Stimulated activated CD8-positive, alpha-beta memory T cell treated with anti-CD3 and anti-CD28 coated beads, Interleukin-2, amount 100 ng/mL, for 1 hour (primary cell): ENCODE measurements at regions not wholly inside any gene's neighbourhood (a gene's known extent, or its start where the extent isn't known, plus 50 kb on each side); places are given as distances from the start of the nearest gene placed in this dataset.
"Not testable (repeated sequence)": the region's sequence is repeated elsewhere in the genome, so short reads cannot be mapped to it uniquely, and the experiment has no call there.

Experiments
- DNase-seq, 2 donors: peaks; one replicate each; pipeline ENCODE4 v3.0.0-alpha.2; 2020; ENCODE audit warnings: low read depth in 2 of 2

DNA sequence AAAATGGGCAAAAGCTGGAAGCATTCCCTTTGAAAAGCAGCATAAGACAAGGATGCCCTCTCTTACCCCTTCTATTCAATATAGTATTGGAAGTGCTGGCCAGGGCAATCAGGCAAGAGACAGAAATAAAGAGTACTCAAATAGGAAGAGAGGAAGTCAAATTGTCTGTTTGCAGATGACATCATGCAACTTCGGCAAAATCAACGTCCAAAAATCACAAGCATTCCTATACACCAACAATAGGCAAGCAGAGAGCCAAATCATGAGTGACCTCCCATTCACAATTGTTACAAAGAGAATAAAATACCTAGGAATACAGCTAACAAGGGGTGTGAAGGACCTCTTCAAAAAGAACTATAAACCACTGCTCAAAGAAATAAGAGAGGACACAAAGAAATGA lies 192.0 kb upstream of the FBN2 start:
- not testable (repeated sequence) for DNase-seq

DNA sequence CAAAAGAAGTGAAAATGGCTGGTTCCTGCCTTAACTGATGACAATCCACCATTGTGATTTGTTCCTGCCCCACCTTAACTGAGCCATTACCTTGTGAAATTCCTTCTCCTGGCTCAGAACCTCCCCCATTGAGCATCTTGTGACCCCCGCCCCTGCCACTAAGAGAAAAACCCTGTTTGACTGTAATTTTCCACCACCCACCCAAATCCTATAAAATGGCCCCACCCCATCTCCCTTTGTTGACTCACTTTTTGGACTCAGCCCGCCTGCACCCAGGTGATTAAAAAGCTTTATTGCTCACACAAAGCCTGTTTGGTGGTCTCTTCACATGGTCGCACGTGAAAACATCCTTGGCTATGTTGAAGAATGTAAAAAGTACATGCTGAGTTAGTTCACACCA lies 197.6 kb upstream of the FBN2 start:
- DNase-seq: not testable (repeated sequence)

DNA sequence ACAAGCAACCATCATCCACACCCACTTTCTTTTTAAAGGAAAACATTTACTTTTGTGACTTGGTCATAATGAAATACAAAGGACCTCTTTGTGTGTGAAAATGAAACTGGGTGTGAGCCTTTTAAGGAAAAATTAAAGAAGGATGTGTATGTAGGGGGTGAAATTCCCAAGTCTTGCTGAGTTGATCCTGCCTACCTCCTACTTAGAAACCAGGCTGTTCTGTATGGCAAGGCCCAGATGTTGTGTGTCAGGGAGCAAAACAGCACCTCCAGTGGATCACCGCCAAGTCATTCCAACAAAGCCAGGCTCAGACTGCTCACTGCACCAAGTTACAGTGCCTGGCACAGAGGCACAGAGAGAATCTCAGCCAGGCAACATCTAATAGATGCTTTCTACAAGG lies 198.5 kb upstream of the FBN2 start:
- DNase-seq: no peak

DNA sequence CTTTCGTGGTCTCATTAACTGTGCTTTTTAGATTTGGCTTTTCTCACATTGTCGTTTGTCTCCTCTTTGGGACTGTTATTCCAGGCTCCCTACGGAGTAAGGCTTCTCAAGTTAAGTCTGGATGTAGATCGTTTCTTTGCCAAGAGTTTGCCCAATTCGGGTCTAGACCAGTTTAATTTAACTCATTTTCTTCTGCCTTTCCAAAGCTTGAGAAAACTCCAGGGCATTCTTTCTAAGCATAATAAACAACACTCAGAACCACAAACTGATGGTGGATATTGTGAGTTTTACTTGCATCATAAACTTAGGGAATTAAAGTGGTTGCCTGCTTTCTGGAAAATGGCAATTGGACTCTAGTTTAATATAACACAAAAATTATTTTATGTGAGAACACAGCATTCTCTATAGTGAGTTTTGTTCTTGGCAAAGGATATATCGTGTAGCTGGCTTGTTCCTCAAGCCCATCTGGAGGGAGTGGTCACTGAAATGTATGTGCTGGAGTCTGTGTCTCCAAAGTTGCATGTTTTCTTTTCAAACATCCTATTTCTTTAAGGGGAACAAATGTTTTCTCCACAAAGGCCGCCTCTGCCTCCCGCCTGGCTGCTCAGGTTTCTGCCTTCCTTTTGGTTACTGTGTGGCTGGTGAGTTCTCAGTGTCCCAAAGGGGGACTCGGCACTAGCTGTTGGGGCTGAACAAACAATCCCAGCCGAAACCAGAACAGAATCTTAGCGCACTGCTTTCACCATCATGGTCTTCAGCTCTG lies 211.3 kb upstream of the FBN2 start:
- no peak for DNase-seq

DNA sequence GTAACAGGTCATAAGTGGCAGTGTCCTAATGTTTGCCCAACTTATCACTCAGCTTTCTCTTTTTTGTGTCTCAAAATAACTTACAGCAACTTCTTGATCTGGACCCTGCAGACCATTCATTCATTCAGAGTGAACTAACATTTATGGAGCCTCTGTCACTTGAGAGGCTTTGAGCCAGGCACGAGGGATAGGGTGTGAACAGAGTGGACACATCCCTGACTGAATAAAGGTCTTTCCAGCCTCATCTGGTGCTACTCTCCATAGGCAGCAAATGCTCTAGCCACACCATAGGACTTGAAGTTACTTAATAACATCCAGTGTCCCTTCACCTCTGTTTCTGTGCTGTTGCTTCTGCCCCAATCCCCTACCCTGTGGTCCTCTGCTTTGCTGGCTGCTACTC lies 212.1 kb upstream of the FBN2 start:
- no peak for DNase-seq

DNA sequence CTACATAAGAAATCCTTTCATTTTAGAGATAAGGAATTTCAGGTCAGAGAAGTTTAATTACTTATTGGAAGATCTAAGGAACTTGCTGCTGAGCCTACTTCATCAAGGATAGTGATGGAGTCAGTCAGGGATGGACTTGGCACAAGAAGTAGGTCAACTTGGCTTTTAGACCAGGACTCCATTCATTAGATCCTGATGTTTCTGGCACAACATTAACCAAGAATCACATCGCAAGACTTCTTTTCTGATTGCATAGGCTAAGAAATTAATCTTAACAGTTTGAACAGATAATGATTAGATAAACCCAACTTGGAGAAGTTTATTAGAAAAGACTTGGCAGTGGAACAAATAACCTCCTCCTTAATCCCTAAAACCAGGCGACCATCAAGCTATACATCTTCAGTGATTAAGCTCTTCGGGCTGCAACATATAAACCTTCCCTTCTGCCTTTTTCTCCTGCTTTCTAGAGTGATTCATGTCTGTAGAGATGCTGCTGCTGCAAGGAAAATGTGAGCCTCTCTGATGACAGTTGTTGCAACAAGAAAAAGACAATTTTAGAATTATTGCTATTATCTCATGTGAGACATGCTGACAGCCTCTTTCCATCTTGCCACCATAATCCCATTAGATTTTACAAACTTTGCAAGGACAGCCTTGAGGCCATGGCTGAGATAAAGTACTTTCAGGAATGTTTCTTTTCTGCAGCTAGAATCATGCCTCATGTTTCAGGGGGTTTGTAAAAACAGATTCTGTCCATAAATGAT lies 207.9 kb upstream of the SLC27A6 start:
- no peak for DNase-seq

DNA sequence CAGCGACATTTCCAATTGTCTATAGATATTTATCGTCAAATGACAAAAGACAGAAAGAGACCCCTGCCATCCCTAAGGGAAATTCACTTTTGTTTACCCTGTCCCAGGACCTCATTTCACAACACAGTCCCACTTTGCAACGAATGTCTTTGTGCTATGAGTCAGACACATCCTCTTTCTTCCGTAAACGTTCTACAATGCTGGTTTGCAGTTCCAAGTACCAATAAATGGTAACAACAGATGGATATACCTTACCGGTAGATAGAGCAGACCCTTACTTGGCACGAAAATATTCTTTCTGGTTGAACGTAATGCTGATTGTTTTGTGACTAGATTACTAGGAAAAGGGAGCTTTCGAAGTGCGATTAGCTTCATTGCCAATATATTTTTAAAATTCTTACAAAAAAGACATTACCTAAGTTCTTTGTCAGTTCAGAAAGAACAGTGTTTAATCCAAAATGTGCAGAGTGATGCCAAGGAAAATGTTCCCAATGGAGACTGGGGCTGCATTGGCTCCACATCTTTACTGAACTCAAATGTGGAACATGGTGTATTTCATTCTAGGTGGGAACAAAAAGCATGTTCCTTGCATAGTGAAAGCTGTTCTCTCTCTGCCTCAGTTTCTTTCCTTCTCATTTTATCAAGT lies 202.5 kb upstream of the SLC27A6 start:
- no peak for DNase-seq

DNA sequence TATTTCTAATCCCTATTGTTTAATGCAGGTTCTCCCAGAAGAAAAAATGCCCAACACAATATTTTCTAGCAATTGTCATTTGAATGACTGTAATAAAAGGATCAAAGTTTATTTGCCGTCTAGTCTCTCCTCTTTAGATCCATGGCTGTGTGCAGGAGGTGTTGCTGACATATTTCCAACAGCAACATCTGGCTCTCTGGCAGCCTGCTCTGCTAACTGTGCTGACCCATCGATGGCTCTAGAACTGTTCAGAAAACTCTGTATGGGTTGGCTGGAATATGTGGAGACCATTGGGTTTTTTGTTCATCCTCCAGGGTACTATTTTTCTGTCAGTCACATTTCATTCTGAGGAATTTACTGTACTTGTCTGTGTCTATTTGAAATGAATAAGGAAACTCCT lies 202.0 kb upstream of the SLC27A6 start:
- no peak for DNase-seq

DNA sequence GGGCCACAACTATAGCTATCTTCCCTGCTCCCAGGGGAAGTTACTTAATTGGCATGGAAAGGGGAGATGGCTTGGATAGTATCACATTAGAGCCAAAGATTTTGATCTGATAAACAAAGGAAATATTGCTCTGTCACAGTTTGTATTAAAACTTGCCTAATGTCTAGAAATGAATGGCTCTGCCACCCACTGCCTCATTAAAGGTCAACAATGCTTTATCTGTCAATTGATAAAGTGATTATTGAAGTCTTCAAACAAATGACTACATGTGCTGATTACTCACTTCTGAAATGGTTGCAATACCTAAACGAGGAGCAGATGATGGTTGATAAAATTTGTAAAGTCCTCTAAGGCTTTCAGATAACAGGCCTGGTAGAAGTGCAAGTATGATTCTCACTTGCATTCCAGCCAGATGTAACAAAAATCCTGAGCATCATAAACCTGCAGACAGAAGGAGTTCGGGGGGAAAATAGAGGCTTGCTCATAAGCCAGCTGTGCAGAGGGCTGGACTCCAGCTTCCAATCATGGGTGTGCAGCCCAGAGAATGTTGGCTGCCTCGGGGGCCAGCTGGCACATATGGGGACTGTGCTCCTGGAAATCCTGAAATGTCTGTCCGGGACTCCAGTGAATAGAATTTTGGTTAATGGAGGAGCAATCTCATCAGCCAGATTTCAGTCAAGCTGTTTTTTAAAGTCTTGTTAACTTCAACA lies 200.5 kb upstream of the SLC27A6 start:
- DNase-seq: no peak

DNA sequence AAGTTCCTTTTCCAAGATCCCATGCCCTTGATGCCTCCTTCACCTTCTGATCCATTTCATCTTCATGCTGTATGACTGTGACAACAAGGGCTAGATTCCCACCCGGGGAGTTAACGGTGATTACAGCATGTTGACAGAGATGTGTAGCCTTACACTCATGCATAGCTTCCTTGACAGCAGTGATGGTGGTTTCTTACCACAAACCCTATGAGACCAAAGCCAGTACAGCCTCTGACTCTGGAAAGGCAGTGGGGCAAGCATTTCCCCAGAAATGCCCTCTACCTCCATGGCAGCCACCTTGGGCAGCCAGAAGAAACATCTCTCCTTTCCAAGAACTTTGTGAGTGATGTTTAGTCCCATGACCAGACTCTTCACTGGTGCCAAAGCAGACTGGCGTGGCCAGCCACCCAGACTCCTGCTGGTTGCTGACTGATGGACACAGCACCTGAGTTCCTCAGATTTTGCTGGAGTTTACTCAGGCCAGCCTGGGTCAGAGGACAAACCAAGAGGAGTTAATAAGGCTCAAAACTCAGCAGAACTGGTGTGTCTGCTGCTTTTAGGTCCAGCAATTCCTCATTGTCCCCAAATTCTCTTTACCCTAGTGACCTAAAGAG lies 199.7 kb upstream of the SLC27A6 start:
- DNase-seq: no peak

DNA sequence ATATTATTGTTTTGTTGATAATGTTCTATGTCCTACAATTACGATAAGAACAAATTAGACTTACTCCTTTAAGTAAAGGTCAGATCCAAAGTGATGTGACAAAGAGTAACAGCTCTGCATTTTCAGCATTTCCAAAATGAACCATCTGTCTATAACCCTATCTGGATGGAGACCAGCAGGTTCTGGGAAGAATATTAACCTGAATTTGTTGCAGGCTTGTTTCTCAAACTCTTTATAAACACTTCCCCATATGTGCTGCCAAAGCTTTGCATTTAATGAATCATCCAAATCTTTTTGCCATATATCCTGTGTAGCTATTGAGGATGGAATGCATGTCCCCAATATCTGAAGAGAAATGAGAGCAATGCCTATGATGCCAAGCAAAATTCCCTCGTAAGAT lies 198.9 kb upstream of the SLC27A6 start:
- no peak for DNase-seq

DNA sequence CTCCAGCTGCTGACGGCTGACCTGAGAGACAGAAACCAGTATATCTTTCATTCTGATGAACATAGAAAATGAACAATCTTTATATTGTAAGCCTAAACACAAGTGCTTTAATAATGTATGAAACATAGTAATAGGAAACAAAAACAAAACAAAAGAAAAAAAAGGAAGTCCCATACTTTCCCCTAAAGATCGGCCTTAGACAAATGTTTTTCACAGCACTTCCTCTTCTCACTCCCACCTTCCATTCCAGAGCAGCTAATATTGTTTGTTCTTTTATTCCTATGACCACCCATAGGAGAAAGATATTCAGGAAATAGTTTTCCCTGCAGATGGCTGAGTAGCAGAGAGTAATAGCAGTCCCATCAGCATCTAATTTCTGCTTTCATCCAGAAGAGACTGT lies 194.4 kb upstream of the SLC27A6 start:
- no peak for DNase-seq

DNA sequence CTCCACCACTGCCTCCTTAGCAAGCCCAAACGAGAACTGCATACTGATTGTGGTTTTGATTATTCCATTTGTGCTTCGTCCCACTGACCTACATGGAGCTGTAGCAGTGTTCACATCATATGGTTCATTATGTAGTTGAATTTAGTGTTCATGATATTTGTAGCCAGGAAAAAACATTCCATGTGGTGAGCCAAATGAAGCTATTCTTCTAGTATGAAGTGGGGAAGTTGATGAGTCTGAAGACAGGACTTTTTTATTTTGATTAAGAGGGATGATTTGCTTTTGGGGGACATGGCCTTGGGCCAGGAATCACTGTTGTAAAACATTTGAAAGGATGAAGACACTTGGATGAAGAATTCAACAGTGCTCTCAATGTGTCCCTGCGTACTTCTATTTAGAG lies 192.9 kb upstream of the SLC27A6 start:
- no peak for DNase-seq

DNA sequence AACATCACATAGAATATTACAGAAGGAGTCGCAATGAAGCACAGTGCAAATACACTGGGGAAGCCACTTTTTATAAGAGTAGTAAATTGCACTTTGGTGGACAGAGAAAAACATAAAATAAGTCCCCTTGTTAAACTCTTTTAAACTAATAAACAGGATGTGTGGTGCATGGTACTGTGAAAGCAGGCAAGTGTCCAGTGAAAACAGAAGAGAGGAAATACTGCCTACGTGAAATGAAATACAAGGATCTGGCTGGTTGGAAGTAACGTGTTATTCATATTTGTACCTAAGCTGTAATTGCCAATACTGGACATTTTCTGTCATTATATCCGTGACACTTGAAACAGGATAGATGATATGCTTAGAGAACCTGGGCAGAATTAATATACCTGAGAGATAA lies 191.9 kb upstream of the SLC27A6 start:
- no peak for DNase-seq

DNA sequence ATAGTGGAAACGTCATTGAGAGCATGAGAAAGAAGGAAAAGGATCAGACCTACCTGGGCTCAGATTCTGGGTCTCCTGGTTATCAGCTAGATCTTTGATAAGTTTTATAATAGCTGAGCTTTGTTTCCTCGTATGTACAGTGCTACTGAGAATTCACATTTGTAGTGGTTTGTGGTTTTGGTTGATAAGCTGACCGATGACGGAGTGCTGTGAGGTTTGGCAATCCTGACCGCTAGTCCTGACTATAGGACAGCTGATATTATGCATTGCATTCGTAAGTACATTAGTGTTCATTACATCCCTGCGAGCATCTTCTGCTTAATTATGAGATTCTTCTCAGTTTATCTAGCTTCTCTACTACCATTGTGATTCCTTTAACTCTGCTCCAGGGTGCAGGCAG lies 190.7 kb upstream of the SLC27A6 start:
- DNase-seq: no peak

DNA sequence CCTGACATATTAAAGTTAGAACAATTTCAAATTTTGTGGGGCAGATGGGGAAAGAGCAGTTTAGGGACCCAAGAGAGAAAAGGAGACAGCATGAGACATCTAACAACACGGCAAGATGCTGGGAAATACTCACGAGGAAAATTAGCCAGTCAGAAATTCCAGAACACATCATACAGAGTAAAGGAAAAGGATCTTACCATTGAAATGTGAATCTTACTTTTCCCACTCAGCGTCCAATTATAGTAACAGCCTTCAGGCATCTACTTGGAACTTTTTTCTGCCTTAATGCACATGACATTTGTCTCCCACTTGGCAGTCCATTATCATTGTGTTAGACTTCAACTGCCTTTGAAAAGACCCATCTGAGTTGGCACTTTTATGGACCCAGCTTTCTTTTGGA lies 189.7 kb upstream of the SLC27A6 start:
- DNase-seq: no peak

DNA sequence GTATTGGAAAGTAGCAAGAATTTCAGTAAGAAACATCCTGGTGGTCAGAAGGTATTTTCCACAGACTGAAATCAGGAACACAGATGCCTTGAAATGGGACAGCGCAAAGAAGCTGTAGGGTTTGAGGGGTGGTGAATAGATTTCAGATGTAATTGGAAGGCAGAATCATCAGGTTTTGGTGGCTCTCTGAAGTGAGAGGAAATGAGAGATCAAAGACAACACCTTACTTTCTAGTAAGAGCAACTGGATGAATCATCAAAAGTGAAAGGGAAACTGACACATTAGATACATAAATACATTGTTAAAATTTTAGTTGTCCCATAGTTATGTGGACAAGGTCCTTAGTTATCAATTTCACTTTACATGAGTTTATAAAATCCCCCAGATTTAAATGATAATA lies 188.2 kb upstream of the SLC27A6 start:
- DNase-seq: no peak

DNA sequence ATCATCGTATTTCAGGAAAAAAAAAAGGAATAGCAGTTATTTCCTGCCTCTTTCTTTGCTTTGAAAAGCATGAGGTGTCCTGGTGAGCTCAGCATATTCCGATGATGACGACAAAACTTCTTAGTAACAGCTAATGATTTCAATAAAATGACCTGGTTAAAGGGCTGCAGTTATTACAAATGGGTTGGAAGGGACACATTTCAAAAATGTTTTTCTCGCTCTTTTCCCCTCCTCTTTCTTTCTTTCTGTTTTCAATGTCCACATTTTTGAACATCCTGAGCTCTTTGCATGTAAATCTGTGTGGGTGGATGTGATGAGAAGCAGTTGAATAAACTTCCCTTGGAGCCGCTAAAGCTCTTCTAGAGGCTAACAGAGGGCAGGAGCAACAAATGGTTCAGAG lies 186.8 kb upstream of the SLC27A6 start:
- no peak for DNase-seq

DNA sequence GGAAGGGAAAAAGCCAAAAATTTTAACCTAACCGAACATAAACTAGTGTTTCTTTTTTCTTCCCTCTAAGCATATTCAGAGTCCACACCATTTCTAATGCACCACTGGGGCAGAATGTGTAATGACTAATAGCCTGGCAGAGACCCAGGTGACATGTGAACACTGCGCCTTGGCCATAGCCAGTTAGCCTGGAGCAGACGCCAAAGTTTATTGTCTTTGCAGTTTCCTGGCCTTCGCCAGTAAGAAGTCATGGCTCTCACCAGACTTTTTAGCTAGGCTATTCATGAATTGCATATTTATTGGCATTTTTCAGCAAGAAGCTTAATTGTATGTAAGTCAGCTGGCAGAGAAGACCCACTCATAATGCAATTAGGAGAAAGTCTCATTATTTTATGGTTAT lies 182.8 kb upstream of the SLC27A6 start:
- DNase-seq: no peak

DNA sequence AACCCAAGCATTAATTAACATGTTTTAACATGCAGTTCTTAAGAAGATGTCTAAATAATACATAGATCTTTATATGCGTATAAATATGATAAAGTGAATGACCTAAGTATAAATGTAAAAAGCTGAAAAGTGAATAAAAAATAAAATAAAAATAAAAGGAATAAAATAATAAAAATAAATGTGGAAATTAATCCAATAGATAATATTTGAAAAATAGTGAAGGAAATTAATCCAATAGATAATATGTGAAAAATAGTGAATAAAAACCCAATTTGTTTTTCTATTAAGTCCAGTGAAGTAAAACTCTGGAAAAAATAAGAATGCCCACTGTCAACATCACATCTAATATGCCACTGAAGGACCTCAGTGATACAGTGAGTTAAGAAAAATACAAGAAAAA lies 180.6 kb upstream of the SLC27A6 start:
- DNase-seq: no peak

DNA sequence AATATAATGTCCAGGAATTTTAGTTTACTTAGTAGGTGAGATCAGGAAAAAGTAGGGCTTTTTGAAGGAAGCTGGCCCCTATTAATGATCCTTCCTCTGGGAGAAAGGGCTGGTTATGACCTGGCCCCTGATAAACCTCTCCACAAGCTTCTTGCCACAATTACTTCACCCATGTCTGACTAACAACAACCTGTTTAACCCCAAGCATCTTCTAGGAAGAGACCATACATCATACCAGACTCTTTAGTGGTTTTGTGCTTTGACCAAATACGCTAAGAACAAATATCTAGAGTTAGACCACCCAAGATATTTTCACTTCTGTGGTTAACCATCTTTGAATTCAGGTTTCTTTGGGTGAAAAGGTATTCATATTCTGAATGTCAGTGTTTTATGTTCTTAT lies 174.0 kb upstream of the SLC27A6 start:
- DNase-seq: no peak

DNA sequence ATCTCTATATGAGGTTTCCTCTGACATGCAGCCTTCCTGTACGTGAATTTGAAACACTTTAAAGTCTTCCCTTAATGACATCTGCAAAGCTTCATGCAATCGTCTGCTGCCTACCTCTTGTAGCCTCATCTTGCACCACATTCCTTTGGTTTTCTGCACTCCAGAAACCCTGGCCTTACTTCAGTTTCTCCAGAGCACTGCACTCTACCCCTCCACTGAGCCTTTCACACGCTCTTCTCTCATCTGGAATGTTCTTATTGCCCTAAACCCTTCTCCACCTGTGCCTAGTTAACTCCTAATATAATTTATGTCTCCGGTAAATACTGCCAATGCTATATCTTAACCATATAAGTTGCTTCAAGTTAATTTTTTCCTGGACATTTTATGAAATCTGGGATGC lies 168.8 kb upstream of the SLC27A6 start:
- no peak for DNase-seq
